ENCODE measurements at regions not wholly inside any gene's neighbourhood (a gene's known extent, or its start where the extent isn't known, plus 50 kb on each side); places are given as distances from the start of the nearest gene placed in this dataset.

GRCh38 chr5:117568126-117568525 is 993.5 kb upstream of the SEMA6A start:
- H3K27me3 Mint-ChIP-seq (ENCODE audit: low read depth) = no peaks in the 10 kb centered on the region
- DNase-seq (ENCODE audit: low spot score) (no peak), ATAC-seq (no peak)
- peaks cover 10% of the 10 kb centered on the region for H3K4me1 Mint-ChIP-seq
- no peaks in the 10 kb centered on the region for H3K36me3 Mint-ChIP-seq
- ChIA-PET POLR2A (no interaction called here), CTCF (interaction anchor here (2.0 kb wide), 1 partner anchor 113 kb away, joined by 8 read pairs; no protein-coding TSS in a partner anchor)
- no peak overlapping the region for H3K27ac Mint-ChIP-seq
- H3K9me3 Mint-ChIP-seq = peaks cover 12% of the 10 kb centered on the region; the same call in 1 of the 2 replicates
- H3K4me3 Mint-ChIP-seq = no peak overlapping the region
- TF ChIP-seq FOXP4 (CRISPR knock-in tag; IDR thresholded peaks at IDR 0.05) (no peak), PRRX2 (CRISPR knock-in tag; IDR thresholded peaks at IDR 0.05) (no peak), GABPB1 (CRISPR knock-in tag; IDR thresholded peaks at IDR 0.05) (no peak), ZNF263 (CRISPR knock-in tag; IDR thresholded peaks at IDR 0.05; ENCODE audit: low read depth) (no peak), FOXJ3 (CRISPR knock-in tag; IDR thresholded peaks at IDR 0.05; ENCODE audit: borderline replicate concordance) (no peak), NR1H2 (CRISPR knock-in tag; IDR thresholded peaks at IDR 0.05) (no peak), FOXK1 (CRISPR knock-in tag; IDR thresholded peaks at IDR 0.05) (no peak), TCF7 (CRISPR knock-in tag; IDR thresholded peaks at IDR 0.05; ENCODE audit: low read depth) (no peak), CREM (CRISPR knock-in tag; IDR thresholded peaks at IDR 0.05) (no peak), NR2C2 (CRISPR knock-in tag; IDR thresholded peaks at IDR 0.05) (no peak), ZBTB21 (CRISPR knock-in tag; IDR thresholded peaks at IDR 0.05; ENCODE audit: borderline replicate concordance) (no peak), AR (CRISPR knock-in tag; IDR thresholded peaks at IDR 0.05) (no peak), JAZF1 (CRISPR knock-in tag; IDR thresholded peaks at IDR 0.05) (no peak), ATF1 (CRISPR knock-in tag; IDR thresholded peaks at IDR 0.05) (no peak), NFYB (CRISPR knock-in tag; conservative IDR thresholded peaks at IDR 0.05; ENCODE audit: low read depth) (no peak), CTCF (IDR thresholded peaks at IDR 0.05) (no peak), E2F1 (CRISPR knock-in tag; IDR thresholded peaks at IDR 0.05) (no peak)
- TF ChIP-seq, protein P1, sequence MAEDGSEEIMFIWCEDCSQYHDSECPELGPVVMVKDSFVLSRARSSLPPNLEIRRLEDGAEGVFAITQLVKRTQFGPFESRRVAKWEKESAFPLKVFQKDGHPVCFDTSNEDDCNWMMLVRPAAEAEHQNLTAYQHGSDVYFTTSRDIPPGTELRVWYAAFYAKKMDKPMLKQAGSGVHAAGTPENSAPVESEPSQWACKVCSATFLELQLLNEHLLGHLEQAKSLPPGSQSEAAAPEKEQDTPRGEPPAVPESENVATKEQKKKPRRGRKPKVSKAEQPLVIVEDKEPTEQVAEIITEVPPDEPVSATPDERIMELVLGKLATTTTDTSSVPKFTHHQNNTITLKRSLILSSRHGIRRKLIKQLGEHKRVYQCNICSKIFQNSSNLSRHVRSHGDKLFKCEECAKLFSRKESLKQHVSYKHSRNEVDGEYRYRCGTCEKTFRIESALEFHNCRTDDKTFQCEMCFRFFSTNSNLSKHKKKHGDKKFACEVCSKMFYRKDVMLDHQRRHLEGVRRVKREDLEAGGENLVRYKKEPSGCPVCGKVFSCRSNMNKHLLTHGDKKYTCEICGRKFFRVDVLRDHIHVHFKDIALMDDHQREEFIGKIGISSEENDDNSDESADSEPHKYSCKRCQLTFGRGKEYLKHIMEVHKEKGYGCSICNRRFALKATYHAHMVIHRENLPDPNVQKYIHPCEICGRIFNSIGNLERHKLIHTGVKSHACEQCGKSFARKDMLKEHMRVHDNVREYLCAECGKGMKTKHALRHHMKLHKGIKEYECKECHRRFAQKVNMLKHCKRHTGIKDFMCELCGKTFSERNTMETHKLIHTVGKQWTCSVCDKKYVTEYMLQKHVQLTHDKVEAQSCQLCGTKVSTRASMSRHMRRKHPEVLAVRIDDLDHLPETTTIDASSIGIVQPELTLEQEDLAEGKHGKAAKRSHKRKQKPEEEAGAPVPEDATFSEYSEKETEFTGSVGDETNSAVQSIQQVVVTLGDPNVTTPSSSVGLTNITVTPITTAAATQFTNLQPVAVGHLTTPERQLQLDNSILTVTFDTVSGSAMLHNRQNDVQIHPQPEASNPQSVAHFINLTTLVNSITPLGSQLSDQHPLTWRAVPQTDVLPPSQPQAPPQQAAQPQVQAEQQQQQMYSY (CRISPR knock-in tag; IDR thresholded peaks at IDR 0.05) = no peak
- TF ChIP-seq, protein P2, sequence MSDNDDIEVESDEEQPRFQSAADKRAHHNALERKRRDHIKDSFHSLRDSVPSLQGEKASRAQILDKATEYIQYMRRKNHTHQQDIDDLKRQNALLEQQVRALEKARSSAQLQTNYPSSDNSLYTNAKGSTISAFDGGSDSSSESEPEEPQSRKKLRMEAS (CRISPR knock-in tag; IDR thresholded peaks at IDR 0.05) = no peak
